ENCODE measurements at regions not wholly inside any gene's neighbourhood (a gene's known extent, or its start where the extent isn't known, plus 50 kb on each side); places are given as distances from the start of the nearest gene placed in this dataset.

DNA sequence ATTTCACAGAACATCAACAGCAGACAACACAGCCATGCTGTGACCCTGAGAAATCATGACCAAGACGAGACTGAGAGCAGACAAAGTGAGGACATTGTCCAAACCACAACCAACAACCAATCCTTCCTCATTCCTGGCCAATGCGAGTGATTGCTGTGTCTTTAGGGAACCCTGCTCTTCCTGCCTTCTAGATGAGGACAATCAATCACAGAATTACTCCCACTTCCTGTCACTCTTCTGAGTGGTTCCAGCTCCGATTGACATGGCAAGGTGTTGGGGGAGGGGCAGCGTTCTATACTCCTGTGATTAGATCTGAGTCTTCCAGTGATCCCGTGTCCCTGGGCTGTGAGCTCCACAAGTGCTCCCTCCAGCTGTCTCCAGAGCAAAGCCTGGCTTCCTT lies 227.8 kb downstream of the STIM2 start:
- ChIA-PET POLR2A (no interaction called here), CTCF (no interaction called here)
- Histone ChIP-seq H3K27me3 (ENCODE audit: insufficient read depth, low read length, poor library complexity, severe bottlenecking) (peaks cover 7% of the 10 kb centered on the region), H3K36me3 (ENCODE audit: insufficient read depth, low read length) (no peaks in the 10 kb centered on the region), H3K4me3 (ENCODE audit: low read length) (no peak overlapping the region), H3K9me3 (ENCODE audit: low read length) (no peaks in the 10 kb centered on the region), H3K4me1 (ENCODE audit: insufficient read depth, low read length) (peaks cover 11% of the 10 kb centered on the region), H3K27ac (ENCODE audit: low read depth, low read length) (no peak overlapping the region)
- Mint-ChIP-seq H3K27ac (no peak overlapping the region), H3K27me3 (peaks cover 39 to 86% of the 10 kb centered on the region in 2 donors), H3K4me3 (no peak overlapping the region), H3K9me3 (no peaks in the 10 kb centered on the region), H3K4me1 (peaks cover 9 to 20% (median 18%) of the 10 kb centered on the region in 3 donors), H3K36me3 (no peaks in the 10 kb centered on the region)
- DNase-seq: no peak

DNA sequence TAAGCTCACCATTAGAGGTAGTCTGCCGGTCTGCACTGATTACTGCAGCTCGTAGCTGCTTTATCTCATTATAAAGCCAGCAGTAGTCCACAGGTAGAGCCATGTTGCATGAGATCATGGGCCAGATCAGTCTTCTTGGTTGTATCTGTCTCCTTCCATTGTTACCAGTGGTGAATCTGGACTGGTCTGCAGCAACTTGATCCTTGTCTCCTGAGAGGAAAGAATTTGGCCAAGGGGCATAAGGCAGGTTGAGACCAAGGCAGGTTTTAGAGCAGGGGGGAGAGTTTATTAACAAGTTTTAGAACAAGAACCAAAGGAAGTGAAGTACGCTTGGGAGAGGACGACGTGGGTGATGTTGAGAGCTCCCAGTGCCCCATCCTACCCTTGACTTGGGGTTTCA lies 228.5 kb downstream of the STIM2 start:
- H3K36me3 ChIP-seq (ENCODE audit: insufficient read depth, low read length): no peaks in the 10 kb centered on the region
- Mint-ChIP-seq H3K36me3 (no peaks in the 10 kb centered on the region), H3K27ac (no peak overlapping the region), H3K4me3 (no peak overlapping the region), H3K9me3 (no peaks in the 10 kb centered on the region), H3K4me1 (peaks cover 5 to 14% (median 14%) of the 10 kb centered on the region in 3 donors), H3K27me3 (peaks cover 33 to 79% of the 10 kb centered on the region in 2 donors)
- no peak overlapping the region for H3K4me3 ChIP-seq (ENCODE audit: low read length)
- H3K27ac ChIP-seq (ENCODE audit: low read depth, low read length): no peak overlapping the region
- DNase-seq: no peak
- H3K9me3 ChIP-seq (ENCODE audit: low read length): no peaks in the 10 kb centered on the region
- ChIA-PET CTCF (no interaction called here), POLR2A (no interaction called here)
- H3K4me1 ChIP-seq (ENCODE audit: insufficient read depth, low read length): peaks cover 11% of the 10 kb centered on the region
- peaks cover 4% of the 10 kb centered on the region for H3K27me3 ChIP-seq (ENCODE audit: insufficient read depth, low read length, poor library complexity, severe bottlenecking)

DNA sequence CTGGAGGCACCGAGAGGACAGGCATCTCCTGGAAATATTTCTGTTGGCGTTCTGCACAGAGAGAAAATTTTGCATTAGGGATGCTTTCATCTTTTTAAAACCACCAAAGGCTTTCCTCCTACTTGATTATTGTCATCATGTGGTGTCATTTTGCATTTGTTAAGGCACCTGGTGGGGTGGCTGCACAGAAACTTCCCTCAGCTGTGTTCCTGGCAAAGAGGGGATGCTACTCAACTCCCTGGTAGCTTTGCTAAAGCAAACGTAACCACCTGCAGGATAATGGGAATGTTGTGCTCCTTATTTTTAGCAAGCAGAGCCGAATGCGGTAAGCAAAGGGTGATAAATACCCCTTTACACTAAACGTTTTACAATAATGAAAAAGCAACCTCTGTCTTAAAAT lies 229.8 kb downstream of the STIM2 start:
- POLR2A ChIA-PET: no interaction called here
- peaks cover 21 to 68% of the 10 kb centered on the region in 2 donors for H3K27me3 Mint-ChIP-seq
- Histone ChIP-seq H3K9me3 (ENCODE audit: low read length) (no peaks in the 10 kb centered on the region), H3K4me1 (ENCODE audit: insufficient read depth, low read length) (peaks cover 2% of the 10 kb centered on the region), H3K4me3 (ENCODE audit: low read length) (no peak overlapping the region), H3K27ac (ENCODE audit: low read depth, low read length) (no peak overlapping the region), H3K36me3 (ENCODE audit: insufficient read depth, low read length) (no peaks in the 10 kb centered on the region), H3K27me3 (ENCODE audit: insufficient read depth, low read length, poor library complexity, severe bottlenecking) (no peaks in the 10 kb centered on the region)
- no peaks in the 10 kb centered on the region for H3K9me3 Mint-ChIP-seq
- no peaks in the 10 kb centered on the region for H3K36me3 Mint-ChIP-seq
- no peak for DNase-seq
- no peak overlapping the region for H3K27ac Mint-ChIP-seq
- no peak overlapping the region for H3K4me3 Mint-ChIP-seq
- H3K4me1 Mint-ChIP-seq: peaks cover 2% of the 10 kb centered on the region in 3 donors
- CTCF ChIA-PET: no interaction called here

DNA sequence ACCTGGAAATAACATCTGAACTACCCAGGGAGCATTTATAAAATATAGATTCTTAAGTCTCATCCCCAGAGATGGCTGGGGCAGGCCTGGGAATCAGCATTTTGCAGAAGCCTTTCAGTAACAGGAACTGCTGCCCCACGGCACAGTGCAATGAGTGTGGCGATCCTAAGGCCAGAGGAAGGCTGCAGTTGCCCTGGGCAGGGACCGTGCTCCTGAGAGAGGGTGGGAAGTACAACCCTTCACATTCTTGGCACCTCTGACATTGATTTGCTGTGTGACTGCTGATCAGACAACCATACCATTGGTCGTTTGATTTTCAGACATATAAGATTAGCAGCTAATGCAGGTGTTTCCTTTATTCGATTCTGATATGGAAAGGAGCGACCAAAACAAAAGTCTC lies 233.6 kb downstream of the STIM2 start:
- Mint-ChIP-seq H3K9me3 (no peaks in the 10 kb centered on the region), H3K4me3 (no peak overlapping the region), H3K36me3 (no peaks in the 10 kb centered on the region), H3K4me1 (no peaks in the 10 kb centered on the region), H3K27ac (no peak overlapping the region), H3K27me3 (peaks cover 20 to 30% of the 10 kb centered on the region in 2 donors)
- POLR2A ChIA-PET: no interaction called here
- H3K4me3 ChIP-seq (ENCODE audit: low read length): no peak overlapping the region
- no peak for DNase-seq
- H3K27me3 ChIP-seq (ENCODE audit: insufficient read depth, low read length, poor library complexity, severe bottlenecking): no peaks in the 10 kb centered on the region
- no peaks in the 10 kb centered on the region for H3K4me1 ChIP-seq (ENCODE audit: insufficient read depth, low read length)
- H3K9me3 ChIP-seq (ENCODE audit: low read length): no peaks in the 10 kb centered on the region
- H3K36me3 ChIP-seq (ENCODE audit: insufficient read depth, low read length): no peaks in the 10 kb centered on the region
- H3K27ac ChIP-seq (ENCODE audit: low read depth, low read length): no peak overlapping the region
- CTCF ChIA-PET: no interaction called here

DNA sequence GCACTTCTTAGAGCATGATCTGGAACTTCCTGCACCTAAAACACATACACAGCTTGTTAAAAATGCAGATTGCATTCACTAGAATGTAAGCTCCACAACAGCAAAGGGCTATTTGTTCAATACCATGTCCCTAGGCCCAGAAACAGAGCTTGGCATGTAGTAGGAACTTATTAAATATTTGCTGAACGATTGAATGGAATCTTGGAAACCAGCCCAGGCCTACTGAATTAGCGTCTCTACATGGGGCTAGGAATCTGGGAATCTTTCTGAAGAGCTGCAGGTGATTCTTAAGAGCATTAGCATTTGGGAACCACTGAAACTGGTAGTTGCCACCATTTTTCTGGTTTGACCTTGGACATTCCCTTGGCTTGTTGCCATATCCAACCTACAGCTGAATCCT lies 234.1 kb downstream of the STIM2 start:
- Mint-ChIP-seq H3K4me1 (no peaks in the 10 kb centered on the region), H3K27me3 (peaks cover 20 to 25% of the 10 kb centered on the region in 2 donors), H3K9me3 (no peaks in the 10 kb centered on the region), H3K27ac (no peak overlapping the region), H3K4me3 (no peak overlapping the region), H3K36me3 (no peaks in the 10 kb centered on the region)
- CTCF ChIA-PET: no interaction called here
- H3K36me3 ChIP-seq (ENCODE audit: insufficient read depth, low read length): no peaks in the 10 kb centered on the region
- no peak overlapping the region for H3K27ac ChIP-seq (ENCODE audit: low read depth, low read length)
- no peak for DNase-seq
- POLR2A ChIA-PET: no interaction called here
- H3K9me3 ChIP-seq (ENCODE audit: low read length): no peaks in the 10 kb centered on the region
- no peaks in the 10 kb centered on the region for H3K27me3 ChIP-seq (ENCODE audit: insufficient read depth, low read length, poor library complexity, severe bottlenecking)
- H3K4me1 ChIP-seq (ENCODE audit: insufficient read depth, low read length): no peaks in the 10 kb centered on the region
- H3K4me3 ChIP-seq (ENCODE audit: low read length): no peak overlapping the region

DNA sequence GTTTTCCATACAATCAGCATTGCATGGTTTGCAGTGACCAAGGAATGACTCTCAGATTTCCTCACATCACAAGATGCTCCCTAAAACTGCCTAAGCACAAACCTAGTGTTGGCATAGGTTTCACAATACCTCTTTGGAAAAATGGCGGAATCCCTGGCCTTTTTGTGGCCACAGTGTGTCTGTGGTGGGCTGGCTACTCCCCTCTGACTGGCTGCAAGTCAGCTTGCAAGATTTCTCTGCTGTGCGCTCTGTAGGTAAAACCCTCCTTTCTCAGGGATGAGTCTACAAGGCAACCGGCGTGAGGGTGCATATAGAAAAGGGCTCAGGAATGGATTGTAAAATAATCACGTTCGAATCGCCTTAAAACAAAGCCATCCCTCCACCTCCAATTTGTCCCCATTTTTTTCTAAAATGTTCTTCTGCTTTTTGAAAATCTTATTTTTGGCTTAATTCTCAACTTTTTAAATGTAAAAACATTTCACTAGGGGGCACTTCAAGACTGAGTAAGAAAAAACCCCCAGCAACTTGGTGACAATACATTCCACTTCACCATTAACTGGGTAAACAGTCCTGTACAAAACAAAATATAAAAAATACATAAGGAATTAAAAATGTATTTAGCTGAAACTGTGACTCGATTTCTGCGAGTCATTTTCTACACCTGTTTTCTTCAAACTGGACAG lies 235.6 kb downstream of the STIM2 start:
- POLR2A ChIA-PET: no interaction called here
- Mint-ChIP-seq H3K36me3 (no peaks in the 10 kb centered on the region), H3K4me1 (no peaks in the 10 kb centered on the region), H3K4me3 (no peak overlapping the region), H3K27me3 (peaks cover 11 to 12% of the 10 kb centered on the region in 2 donors), H3K27ac (no peak overlapping the region), H3K9me3 (no peaks in the 10 kb centered on the region)
- H3K4me1 ChIP-seq (ENCODE audit: insufficient read depth, low read length): no peaks in the 10 kb centered on the region
- no peak for DNase-seq
- H3K27ac ChIP-seq (ENCODE audit: low read depth, low read length): no peak overlapping the region
- H3K36me3 ChIP-seq (ENCODE audit: insufficient read depth, low read length): no peaks in the 10 kb centered on the region
- H3K9me3 ChIP-seq (ENCODE audit: low read length): no peaks in the 10 kb centered on the region
- H3K4me3 ChIP-seq (ENCODE audit: low read length): no peak overlapping the region
- CTCF ChIA-PET: no interaction called here
- H3K27me3 ChIP-seq (ENCODE audit: insufficient read depth, low read length, poor library complexity, severe bottlenecking): no peaks in the 10 kb centered on the region

DNA sequence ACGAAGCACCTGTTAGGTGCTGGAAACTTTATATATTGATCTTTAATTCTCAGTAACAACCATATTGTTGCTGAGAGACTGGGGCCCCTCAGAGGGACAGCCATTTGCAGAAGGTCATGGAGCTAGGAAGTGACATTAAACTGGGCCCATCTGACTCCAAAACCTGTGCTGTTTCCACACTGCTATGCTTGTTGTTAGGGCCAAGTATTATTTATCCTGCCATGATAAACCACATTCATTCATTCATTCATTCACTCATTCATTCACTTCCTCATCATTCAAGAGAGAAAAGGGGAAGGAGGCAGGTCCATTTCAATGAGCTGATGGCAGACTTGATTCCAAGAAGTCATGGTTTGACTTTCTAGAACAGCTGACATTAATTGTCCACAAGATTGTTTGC lies 237.4 kb downstream of the STIM2 start:
- Histone ChIP-seq H3K4me3 (ENCODE audit: low read length) (no peak overlapping the region), H3K27me3 (ENCODE audit: insufficient read depth, low read length, poor library complexity, severe bottlenecking) (no peaks in the 10 kb centered on the region), H3K4me1 (ENCODE audit: insufficient read depth, low read length) (no peaks in the 10 kb centered on the region), H3K9me3 (ENCODE audit: low read length) (no peaks in the 10 kb centered on the region), H3K27ac (ENCODE audit: low read depth, low read length) (no peak overlapping the region), H3K36me3 (ENCODE audit: insufficient read depth, low read length) (no peaks in the 10 kb centered on the region)
- H3K27ac Mint-ChIP-seq: no peak overlapping the region
- ChIA-PET CTCF (interaction anchor here (0.7 kb wide), 1 partner anchor 71 kb away, joined by 3 read pairs; no protein-coding TSS in a partner anchor), POLR2A (no interaction called here)
- peaks cover 3 to 16% of the 10 kb centered on the region in 2 donors for H3K27me3 Mint-ChIP-seq
- H3K4me3 Mint-ChIP-seq: no peak overlapping the region
- peaks cover 0 to 2% (median 0%) of the 10 kb centered on the region in 5 donors for H3K9me3 Mint-ChIP-seq
- no peaks in the 10 kb centered on the region for H3K36me3 Mint-ChIP-seq
- H3K4me1 Mint-ChIP-seq: no peaks in the 10 kb centered on the region
- no peak for DNase-seq

DNA sequence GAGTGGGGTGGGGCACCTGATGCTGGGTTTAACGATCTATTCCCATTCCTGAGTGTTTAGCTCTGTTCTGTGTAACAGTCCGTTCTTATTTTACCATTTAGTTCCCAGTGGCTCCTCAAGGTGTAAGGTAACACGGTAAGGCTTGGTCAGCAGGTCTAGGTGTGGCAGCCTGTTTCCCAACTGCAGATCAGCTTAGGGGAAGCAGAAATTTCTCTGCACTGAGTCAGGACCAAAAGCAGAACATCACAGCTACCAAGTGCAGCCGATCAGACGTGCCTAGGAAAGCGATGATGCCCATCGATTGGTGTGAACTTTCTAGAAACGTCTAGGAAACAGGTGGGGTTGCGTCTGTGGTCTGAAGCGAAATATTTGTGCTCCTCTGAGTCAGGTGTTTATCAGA lies 240.1 kb downstream of the STIM2 start:
- H3K27ac Mint-ChIP-seq: no peak overlapping the region
- DNase-seq: no peak
- CTCF ChIA-PET: no interaction called here
- Histone ChIP-seq H3K27ac (ENCODE audit: low read depth, low read length) (no peak overlapping the region), H3K36me3 (ENCODE audit: insufficient read depth, low read length) (no peaks in the 10 kb centered on the region), H3K4me3 (ENCODE audit: low read length) (no peak overlapping the region), H3K9me3 (ENCODE audit: low read length) (no peaks in the 10 kb centered on the region), H3K27me3 (ENCODE audit: insufficient read depth, low read length, poor library complexity, severe bottlenecking) (no peaks in the 10 kb centered on the region), H3K4me1 (ENCODE audit: insufficient read depth, low read length) (no peaks in the 10 kb centered on the region)
- POLR2A ChIA-PET: no interaction called here
- H3K36me3 Mint-ChIP-seq: no peaks in the 10 kb centered on the region
- peaks cover 3 to 33% of the 10 kb centered on the region in 2 donors for H3K27me3 Mint-ChIP-seq
- H3K4me3 Mint-ChIP-seq: no peak overlapping the region
- H3K9me3 Mint-ChIP-seq: peaks cover 0 to 2% (median 0%) of the 10 kb centered on the region in 5 donors
- H3K4me1 Mint-ChIP-seq: no peaks in the 10 kb centered on the region

DNA sequence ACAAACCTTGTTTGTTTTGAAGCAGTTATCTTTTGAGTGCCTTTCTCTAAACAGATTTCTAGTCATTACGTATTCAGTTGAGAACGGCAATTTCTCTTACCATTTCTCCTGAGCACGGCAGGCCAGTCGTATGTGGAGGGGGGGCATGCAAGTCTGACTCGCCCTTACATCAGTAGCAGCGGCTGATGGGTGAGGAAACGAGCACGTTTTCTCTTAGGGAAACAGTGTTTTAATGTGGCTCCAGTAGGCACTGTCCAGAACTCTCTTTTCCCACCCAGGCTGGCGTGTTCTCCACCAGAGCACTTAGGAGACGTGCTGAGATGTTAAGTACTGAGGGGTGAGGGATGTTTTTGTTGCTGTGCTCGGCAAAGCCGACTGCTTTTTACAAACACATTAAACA lies 240.5 kb downstream of the STIM2 start:
- H3K4me3 Mint-ChIP-seq: no peak overlapping the region
- H3K4me3 ChIP-seq (ENCODE audit: low read length): no peak overlapping the region
- DNase-seq: no peak
- no peaks in the 10 kb centered on the region for H3K4me1 Mint-ChIP-seq
- ChIA-PET POLR2A (no interaction called here), CTCF (no interaction called here)
- no peaks in the 10 kb centered on the region for H3K4me1 ChIP-seq (ENCODE audit: insufficient read depth, low read length)
- no peaks in the 10 kb centered on the region for H3K36me3 Mint-ChIP-seq
- H3K27ac ChIP-seq (ENCODE audit: low read depth, low read length): no peak overlapping the region
- no peak overlapping the region for H3K27ac Mint-ChIP-seq
- no peaks in the 10 kb centered on the region for H3K9me3 ChIP-seq (ENCODE audit: low read length)
- H3K27me3 Mint-ChIP-seq: peaks cover 3 to 33% of the 10 kb centered on the region in 2 donors
- no peaks in the 10 kb centered on the region for H3K27me3 ChIP-seq (ENCODE audit: insufficient read depth, low read length, poor library complexity, severe bottlenecking)
- peaks cover 0 to 3% (median 0%) of the 10 kb centered on the region in 5 donors for H3K9me3 Mint-ChIP-seq
- no peaks in the 10 kb centered on the region for H3K36me3 ChIP-seq (ENCODE audit: insufficient read depth, low read length)
